HCEC 1CT (cell line): ENCODE measurements at regions not wholly inside any gene's neighbourhood (a gene's known extent, or its start where the extent isn't known, plus 50 kb on each side); places are given as distances from the start of the nearest gene placed in this dataset.
A peak's percentile ranks its signal among the peaks of the same experiment; 100 is the strongest.

Experiments
- DNase-seq: peaks from one replicate; pipeline ENCODE4 v3.0.0-alpha.2; 2017

GRCh38 chr16:52872731-52873130 is 180.0 kb downstream of the CHD9NB start:
- no peak for DNase-seq

DNA sequence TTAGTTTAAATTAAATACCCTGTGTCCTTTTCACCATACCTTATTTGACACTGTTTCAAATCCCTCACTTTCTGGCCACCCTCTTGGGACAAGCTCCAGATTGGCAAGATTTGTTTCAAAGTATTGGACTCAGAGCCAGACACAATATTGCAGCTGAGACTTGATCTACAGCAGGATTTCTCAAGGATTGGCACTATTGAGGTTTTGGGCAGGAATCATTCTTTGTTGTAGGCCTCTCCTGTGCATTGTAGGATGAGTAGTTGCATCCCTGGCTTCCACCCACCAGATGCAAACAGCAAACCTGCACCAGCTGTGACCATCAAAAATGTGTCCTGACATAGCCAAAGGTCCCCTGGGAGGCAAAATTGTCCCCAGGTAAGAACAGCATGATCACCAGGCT is 181.2 kb downstream of the CHD9NB start:
- DNase-seq = no peak

GRCh38 chr16:52869243-52869642 is 183.5 kb downstream of the CHD9NB start:
- DNase-seq = no peak

DNA sequence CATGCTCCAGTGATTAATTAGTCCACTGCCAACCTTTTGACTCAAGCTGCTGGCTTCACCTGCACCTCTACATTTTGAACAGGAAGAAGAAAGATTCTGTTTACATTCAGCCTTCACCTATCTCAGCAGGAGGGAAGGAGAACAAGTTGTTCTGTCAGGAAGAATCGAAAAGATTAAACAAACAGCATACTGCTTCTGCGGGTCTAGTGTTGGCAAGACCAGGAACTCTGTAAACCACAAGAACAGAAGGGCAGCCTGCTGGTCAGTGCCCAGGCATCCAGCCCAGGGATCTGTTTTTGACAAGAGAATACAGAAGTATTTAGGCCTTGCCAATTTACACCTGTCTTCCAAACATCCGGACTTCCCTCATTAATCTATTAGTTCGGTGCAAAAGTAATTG is 189.7 kb downstream of the CHD9NB start:
- no peak for DNase-seq

DNA sequence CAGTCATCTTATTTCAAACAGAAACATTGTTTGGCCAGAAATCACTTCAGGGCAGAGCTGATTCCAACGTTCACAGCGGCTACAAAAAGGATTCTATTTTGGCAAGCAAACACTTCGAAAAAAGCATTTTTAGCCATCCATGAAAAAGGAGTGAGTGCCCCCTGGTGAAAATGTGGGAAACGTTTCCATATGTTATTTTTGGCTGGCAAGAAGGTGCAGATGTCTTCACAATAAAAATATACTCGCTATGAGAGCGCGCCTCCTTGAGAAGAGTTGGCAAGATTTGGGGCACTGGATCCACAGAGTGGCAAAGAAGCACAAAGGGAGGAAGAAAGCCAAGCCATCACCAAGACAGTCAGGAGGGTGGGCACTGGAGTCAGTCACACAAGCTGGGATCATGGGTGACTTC is 191.1 kb downstream of the CHD9NB start:
- DNase-seq = no peak

GRCh38 chr16:52855463-52855862 is 197.2 kb downstream of the CHD9NB start:
- no peak for DNase-seq

DNA sequence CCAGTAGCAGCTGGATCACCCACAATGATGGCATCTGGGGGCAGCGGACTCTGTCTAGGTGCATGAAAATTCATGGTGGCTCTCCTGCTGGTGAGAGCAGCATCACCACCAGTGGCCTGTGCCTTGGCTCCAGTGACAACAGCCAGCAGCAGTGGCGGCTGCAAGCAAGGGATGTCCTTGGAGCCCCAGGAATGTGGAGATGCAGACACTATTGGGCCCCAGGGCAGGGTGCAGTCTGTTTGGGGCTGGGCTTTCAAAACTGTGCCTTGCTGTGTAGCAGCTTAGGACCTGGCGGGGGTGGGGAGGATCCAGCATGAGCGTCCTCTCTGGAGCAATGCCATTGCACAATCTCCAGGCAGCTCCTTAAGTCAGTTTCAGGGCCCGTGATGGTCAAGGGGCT is 199.7 kb downstream of the CHD9NB start:
- no peak for DNase-seq

- DNase-seq = no peak
Observed at GRCh38 chr16:52851211-52851740, 201.4 kb downstream of the CHD9NB start.

GRCh38 chr16:52843381-52843780 is 209.3 kb downstream of the CHD9NB start:
- no peak for DNase-seq

GRCh38 chr16:52837251-52837650 is 215.4 kb downstream of the CHD9NB start:
- DNase-seq = peak; percentile 18

DNA sequence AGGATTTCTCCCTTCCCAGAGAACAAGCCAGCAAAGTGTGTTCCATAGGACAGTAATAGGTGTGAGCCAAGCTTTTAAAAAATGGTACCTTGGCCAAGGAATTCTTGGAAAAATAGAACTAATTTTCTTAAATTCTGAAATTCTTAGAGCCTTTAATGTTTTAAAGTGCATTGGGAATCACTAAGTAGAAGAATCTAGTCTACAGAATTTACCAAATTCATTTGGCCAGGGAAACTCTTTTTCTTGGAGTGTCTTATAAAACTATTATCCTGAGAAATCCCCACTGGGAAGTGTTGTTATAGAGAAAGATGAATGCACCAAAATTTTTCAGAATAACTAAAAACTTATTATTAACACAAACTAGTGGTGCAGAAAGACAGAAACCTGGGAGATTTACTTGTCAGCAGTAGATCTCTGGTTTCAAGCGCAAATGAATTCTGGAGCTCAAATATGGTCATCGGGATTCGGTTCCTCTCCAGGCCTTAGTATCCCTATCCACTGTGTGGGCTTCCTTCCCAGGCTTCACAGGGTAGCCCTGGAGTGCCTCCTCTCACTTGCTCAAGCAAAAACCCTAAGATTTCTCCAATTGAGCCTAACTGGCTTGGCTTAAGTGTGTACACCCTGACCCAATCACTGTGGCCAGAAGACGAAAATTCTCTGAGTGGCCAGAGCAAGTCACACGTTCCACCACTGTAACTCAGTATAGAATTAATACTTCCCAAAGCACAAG is 217.8 kb downstream of the CHD9NB start:
- DNase-seq = no peak

DNA sequence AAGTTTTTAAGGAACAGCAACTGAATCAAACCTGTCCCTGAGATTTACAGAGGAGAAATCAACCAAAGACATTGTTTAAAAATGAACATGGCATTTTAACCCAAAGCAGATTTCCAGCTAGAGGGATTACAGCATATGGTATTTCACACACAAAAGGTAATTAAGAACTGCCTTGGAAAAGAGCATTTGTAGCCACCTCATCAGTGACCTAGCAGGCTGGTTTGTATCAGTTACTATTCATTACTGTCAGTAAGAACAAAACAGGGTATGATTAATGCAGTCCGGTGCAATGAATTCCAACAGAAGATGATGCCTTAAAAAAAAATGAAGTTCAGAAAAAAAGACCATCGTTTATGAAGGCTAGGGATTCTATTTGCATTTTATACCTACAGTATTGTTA is 219.9 kb downstream of the CHD9NB start:
- no peak for DNase-seq

DNA sequence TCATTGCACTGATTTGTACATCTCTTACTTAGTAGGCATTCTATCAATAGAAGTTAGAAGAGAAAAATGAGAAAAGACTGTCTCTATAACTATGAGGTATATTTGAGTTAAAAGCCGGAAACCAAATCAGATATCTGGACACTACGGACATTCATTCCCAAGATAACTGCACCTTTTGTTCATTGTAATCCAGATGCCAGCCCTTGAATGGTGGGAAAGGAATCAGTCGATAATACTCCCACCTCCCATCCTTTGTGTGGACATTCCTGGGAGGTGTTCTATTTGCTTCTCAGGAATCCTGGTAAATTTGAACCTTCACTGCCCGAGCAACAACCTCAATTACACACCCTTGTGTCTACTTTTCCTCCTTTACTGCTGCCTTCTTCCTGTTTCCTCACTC is 225.2 kb downstream of the CHD9NB start:
- no peak for DNase-seq

- no peak for DNase-seq
Observed at GRCh38 chr16:52825892-52826291, 226.8 kb downstream of the CHD9NB start.

- no peak for DNase-seq
Observed at GRCh38 chr16:52819808-52820207, 232.9 kb downstream of the CHD9NB start.

- DNase-seq = no peak
Observed at GRCh38 chr16:52819405-52819804, 233.3 kb downstream of the CHD9NB start.

DNA sequence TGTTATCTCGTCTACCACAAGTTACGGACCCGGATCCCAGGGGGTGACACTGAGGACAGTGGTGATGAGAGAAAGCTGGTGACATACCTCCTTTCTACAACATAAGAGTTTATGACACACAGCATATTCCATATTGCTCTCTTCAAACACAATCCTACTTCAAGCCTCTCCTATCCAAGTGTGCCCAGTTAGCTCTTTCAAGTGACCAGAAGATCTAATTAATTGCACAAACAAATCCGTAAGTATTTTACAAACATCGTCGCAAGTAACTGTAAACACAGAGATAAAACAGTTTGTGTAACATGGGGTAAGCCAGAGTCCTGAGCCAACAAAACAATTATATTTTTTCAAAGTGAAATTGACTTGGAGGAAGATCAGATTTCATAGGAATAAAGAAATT is 235.0 kb downstream of the CHD9NB start:
- DNase-seq = no peak

DNA sequence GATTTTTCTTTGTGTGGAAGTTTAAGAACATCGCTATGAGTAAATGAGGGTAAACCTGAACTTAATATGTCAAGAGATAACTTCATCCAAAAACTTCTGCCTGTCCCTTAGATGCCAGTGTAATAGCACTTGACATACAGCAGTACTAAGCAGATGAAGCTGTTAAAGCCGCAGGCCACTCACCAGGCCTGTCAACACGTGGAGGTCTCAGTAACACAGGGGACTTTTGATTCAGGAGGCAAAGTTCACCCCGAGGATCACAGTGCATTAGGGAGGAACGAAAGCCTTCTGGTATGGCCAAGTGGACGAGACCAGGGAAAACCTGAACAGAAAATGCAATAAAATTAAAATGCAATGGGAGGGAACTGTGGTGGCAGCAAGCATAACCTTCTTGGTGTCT is 235.7 kb downstream of the CHD9NB start:
- DNase-seq = no peak

- peak; percentile 56 for DNase-seq
Observed at GRCh38 chr16:52812678-52813556, 239.8 kb downstream of the CHD9NB start.

- DNase-seq = no peak
Observed at GRCh38 chr16:52805559-52806168, 247.0 kb downstream of the CHD9NB start.

- no peak for DNase-seq
Observed at GRCh38 chr16:52800432-52800831, 252.3 kb downstream of the CHD9NB start.

GRCh38 chr16:52799149-52799548 is 252.2 kb upstream of the TOX3 start:
- no peak for DNase-seq

DNA sequence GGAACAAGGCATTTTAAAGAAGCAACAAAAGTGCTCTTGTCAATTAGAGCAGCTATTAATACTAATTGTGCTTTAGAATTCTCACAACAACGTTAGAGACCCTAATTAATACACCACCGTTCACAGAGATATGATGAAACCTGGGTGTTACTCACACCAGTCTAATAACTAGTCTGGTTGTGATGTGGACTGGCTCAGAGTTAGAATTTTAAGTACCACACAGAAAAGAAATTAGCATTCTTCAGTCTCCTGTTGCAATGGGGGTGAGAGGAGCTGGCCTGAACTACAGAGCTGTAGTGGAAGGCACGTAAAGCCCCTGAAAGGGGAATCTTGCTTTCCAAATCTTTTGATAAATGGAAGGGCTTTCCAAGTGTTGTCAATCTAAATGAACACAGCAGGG is 240.8 kb upstream of the TOX3 start:
- no peak for DNase-seq

- DNase-seq = no peak
Observed at GRCh38 chr16:52786091-52786490, 239.1 kb upstream of the TOX3 start.
